HepG2 (cell line): ENCODE measurements at regions not wholly inside any gene's neighbourhood (a gene's known extent, or its start where the extent isn't known, plus 50 kb on each side); places are given as distances from the start of the nearest gene placed in this dataset.
A peak's percentile ranks its signal among the peaks of the same experiment; 100 is the strongest.

Source experiments
- ARNT ChIP-seq: fragments of 450-650 bp; IDR thresholded peaks from 2 replicates; pipeline ENCODE4 v1.6.1; 2017
- DDIT3 ChIP-seq: sonication (generic); formaldehyde crosslinking; IDR thresholded peaks from 2 replicates; pipeline ENCODE4 v1.4.0; 2020; ENCODE audit warnings: mild to moderate bottlenecking, missing genetic modification reagents
- ELK4 ChIP-seq: sonication (generic); formaldehyde crosslinking; IDR thresholded peaks from 2 replicates; pipeline ENCODE4 v1.9.0; 2021; ENCODE audit warnings: missing genetic modification reagents, borderline replicate concordance
- FOXA1 ChIP-seq, 2 experiments: fragments of 450-650 bp in 1 of 2; sonication (generic) in 1 of 2; formaldehyde crosslinking in 1 of 2; IDR thresholded peaks; 2 replicates each; pipeline versions ENCODE4 v1.4.0 to v1.6.1; 2016 to 2020; ENCODE audit warnings: missing genetic modification reagents in 1 of 2
- HNF4G ChIP-seq, 2 experiments: sonication (generic) in 1 of 2; formaldehyde crosslinking in 1 of 2; IDR thresholded peaks; 2 replicates each; pipeline versions ENCODE4 v1.4.0 to v1.6.1; 2011 to 2020; ENCODE audit warnings: borderline replicate concordance in 2 of 2, low read depth in 2 of 2, mild to moderate bottlenecking in 2 of 2, low read length in 1 of 2, missing genetic modification reagents in 1 of 2, moderate library complexity in 1 of 2
- HNRNPLL ChIP-seq: fragments of 200-400 bp; formaldehyde crosslinking; IDR thresholded peaks from 2 replicates; pipeline ENCODE4 v1.6.1; 2017; ENCODE audit warnings: mild to moderate bottlenecking, low read depth, low read length; ENCODE audit not compliant: poor library complexity, severe bottlenecking
- ZHX1 ChIP-seq: sonication (generic); formaldehyde crosslinking; IDR thresholded peaks from 2 replicates; pipeline ENCODE4 v1.8.1; 2022; ENCODE audit warnings: low read depth, mild to moderate bottlenecking, missing genetic modification reagents
- ZHX2 ChIP-seq, 2 experiments: sonication (generic) in 1 of 2; formaldehyde crosslinking in 1 of 2; IDR thresholded peaks; 2 replicates each; pipeline versions ENCODE4 v1.6.1 to v1.9.0; 2014 to 2022; ENCODE audit warnings: antibody characterized with exemption in 1 of 2, borderline replicate concordance in 1 of 2, inconsistent platforms in 1 of 2, low read depth in 1 of 2, missing genetic modification reagents in 1 of 2
- ZNF230 ChIP-seq: sonication (generic); formaldehyde crosslinking; IDR thresholded peaks from 2 replicates; pipeline ENCODE4 v1.4.0; 2020; ENCODE audit warnings: mild to moderate bottlenecking, missing genetic modification reagents
- ZNF343 ChIP-seq: sonication (generic); formaldehyde crosslinking; IDR thresholded peaks from 2 replicates; pipeline ENCODE4 v1.4.0; 2020; ENCODE audit warnings: mild to moderate bottlenecking, missing genetic modification reagents
- TF ChIP-seq, protein P1 (sequence below): IDR thresholded peaks from 2 replicates; pipeline ENCODE4 v1.6.1; 2016; ENCODE audit warnings: mild to moderate bottlenecking, missing biosample characterization, missing genetic modification reagents

- no peak for TF ChIP-seq ZHX2 (IDR thresholded peaks at IDR 0.05; ENCODE audit: low read depth)
- TF ChIP-seq ZHX2 (CRISPR knock-in tag; IDR thresholded peaks at IDR 0.05; ENCODE audit: borderline replicate concordance) = no peak
- no peak for TF ChIP-seq HNF4G (IDR thresholded peaks at IDR 0.05; ENCODE audit: borderline replicate concordance, low read depth, low read length)
- TF ChIP-seq HNF4G (CRISPR knock-in tag; IDR thresholded peaks at IDR 0.05; ENCODE audit: borderline replicate concordance, low read depth) = no peak
- no peak for TF ChIP-seq ELK4 (CRISPR knock-in tag)
- TF ChIP-seq ZNF343 = no peak
- TF ChIP-seq, protein P1, sequence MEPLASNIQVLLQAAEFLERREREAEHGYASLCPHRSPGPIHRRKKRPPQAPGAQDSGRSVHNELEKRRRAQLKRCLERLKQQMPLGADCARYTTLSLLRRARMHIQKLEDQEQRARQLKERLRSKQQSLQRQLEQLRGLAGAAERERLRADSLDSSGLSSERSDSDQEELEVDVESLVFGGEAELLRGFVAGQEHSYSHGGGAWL = no peak
- TF ChIP-seq ZHX1 (CRISPR knock-in tag) = no peak
- no peak for TF ChIP-seq ZNF230 (CRISPR knock-in tag)
- peak; percentile 57 for TF ChIP-seq HNRNPLL
- no peak for TF ChIP-seq FOXA1 (IDR thresholded peaks at IDR 0.05)
- TF ChIP-seq FOXA1 (CRISPR knock-in tag; IDR thresholded peaks at IDR 0.05) = no peak
- no peak for TF ChIP-seq ARNT
- no peak for TF ChIP-seq DDIT3 (CRISPR knock-in tag)
Measured at GRCh38 chr15:23869396-23869795, 182.3 kb upstream of the NDN start (continued).
